SK-MEL-5 (cell line): ENCODE measurements at regions not wholly inside any gene's neighbourhood (a gene's known extent, or its start where the extent isn't known, plus 50 kb on each side); places are given as distances from the start of the nearest gene placed in this dataset.

Experiments
- DNase-seq: peaks from one replicate; pipeline ENCODE4 v3.0.0-alpha.2; 2016; ENCODE audit warnings: low read depth, low spot score
- in situ Hi-C: cut with HindIII; loops from 2 replicates; pipeline ENCODE4 v1.10.0; 2016; ENCODE audit warnings: low sequenced_read_pairs, high pct_unique_total_duplicates, low pct_unique_long_range_greater_than_20kb

GRCh38 chr6:28585335-28585734 is 59.7 kb downstream of the GPX5 start:
- in situ Hi-C loops, result no loop called here
- DNase-seq, result peak; percentile 29

DNA sequence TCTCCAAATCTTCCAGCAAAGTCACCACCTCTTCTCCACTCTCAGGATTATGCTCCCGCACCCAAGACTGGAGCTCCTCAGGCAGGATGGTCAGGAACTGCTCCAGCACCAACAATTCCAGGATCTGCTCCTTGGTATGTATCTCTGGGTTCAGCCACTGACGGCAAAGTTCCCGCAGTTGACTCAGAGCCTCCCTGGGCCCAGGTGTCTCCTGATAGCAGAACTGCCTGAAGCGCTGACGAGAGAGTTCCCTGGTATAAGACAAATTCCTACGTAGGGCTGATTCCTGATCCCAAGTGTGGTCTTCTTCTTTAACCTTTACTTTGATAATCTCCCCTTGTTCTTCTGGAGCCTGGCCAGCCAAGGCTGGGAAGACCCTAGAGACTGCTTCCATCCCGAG is 60.6 kb downstream of the GPX5 start:
- in situ Hi-C loops, result no loop called here
- no peak for DNase-seq

DNA sequence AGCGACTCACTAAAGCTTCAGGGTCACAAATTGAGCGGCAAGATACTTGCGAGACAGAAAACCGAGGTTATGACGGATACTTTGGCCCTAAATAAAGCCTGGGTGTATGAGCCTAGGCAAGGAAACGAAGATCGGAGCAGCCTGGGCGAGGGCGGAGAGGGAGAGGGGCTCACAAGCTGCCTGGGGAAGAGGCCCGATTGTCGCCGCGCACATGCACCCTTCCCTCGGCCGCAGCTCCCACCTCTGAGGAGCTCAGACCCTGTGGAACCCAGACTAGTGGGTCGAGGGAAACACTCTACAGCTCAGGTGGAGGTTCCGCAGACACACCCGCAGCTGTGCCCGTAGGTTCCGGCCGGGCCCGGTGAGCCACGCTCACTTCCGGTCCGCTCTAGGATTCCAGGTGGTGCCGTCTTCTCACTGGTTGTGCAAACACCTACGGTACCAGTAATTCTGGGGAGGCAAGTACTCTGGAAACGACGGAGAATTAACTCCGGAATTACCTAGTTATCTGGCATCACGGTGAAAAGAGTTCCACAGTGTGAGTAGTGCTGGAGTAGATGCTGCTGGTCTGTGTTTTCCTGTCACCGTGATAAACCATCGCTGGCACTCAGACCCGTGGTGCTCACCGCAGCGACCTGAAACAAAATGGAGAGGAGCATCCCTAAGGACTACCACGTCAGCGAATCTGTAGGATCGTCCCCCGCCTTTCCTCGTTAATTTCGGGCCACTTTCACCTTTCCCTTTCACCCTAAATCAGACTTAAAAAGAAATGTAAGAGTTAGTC is 61.5 kb downstream of the GPX5 start:
- DNase-seq, result no peak
- in situ Hi-C loops, result no loop called here

DNA sequence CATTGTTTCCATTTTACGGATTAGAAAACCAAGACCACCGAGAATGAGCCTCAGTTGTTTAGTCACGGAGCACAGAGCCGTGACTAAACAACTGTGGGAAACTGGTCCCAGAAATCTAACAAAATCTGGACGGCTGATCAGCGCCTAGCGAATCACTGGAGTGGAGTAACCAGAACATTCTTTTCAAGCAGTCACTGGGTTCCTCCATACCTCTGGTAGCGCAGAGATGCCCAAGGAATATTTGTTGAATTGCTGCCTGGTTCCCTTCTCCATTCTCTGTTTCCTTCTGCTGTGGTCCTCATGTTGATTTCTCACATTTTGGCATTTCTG is 62.0 kb downstream of the GPX5 start:
- in situ Hi-C loops, result no loop called here
- DNase-seq, result no peak

DNA sequence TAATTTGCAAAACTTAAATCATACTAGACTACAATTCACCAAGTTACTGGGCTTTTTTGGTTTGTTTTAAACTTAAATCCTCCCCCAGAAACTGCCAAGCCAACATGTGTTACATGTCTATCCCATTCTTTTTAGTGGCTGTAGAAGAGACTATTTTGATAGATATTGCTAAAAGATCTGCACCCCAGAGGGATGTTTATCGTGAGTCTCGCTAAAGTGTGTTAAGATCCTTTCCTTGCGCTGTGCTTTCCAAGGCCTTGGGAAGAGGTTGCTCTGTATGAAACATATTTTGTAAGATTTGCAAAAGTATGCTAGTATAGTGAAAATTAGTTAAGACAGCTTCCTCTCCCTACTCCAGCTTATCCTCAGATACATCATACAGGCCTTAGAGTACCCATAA is 63.0 kb downstream of the GPX5 start:
- in situ Hi-C loops, result no loop called here
- no peak for DNase-seq

DNA sequence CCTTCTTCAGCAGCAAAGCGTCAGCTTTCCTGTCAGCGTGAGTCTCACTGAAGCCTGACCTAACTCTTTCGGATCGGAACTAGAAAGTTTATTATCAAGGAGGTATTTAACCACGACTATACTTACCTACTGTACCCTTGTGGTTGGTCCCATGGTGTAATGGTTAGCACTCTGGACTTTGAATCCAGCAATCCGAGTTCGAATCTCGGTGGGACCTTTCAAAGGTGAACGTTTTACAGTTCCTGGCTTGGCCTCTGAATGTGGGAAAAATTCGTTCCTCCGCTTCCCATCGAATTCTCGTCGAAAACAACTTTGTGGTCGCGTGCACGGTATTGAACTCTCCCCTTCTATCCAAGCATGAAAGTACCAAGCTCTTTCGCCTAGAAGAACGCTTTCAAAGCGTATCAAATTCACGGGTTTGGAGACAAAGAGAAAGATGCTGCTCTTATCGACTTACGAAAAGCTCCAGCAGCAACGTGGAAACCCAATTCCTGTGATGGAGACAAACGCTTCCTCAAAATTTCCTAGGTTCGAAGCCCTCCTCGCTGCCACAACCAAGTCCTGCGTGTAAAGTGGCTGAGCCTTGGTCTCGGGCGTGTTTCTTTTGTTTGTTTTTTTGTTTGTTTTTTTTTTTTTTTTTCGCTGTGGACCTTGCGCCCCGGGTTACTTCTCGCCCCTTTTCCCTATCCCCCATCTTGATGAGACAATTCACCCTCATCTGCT is 63.7 kb downstream of the GPX5 start:
- DNase-seq, result peak; percentile 98
- in situ Hi-C loops, result no loop called here

DNA sequence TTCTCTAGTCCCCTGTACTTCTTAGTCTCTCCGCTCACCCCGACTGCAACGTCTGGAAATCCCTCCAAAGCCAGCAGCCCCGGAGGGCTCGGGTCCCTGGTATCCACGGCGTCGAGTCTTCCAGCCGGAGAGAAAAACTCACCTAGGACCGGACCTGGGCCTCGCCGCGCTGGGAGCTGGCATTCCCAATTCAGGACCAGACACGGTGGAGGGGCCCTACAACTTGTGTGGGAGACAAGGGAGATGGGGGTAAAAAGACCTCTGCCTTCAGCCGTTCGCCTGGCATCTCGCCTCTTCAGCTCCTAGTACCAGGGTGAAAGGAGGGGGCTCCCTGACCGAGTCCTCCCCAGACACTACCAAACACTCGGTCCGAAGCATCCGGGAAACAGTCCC is 64.3 kb downstream of the GPX5 start:
- in situ Hi-C loops, result no loop called here
- no peak for DNase-seq

- in situ Hi-C loops, result no loop called here
Measured at GRCh38 chr6:28597217-28597835, 71.6 kb downstream of the GPX5 start.

GRCh38 chr6:28597924-28598722 is 72.4 kb downstream of the GPX5 start:
- DNase-seq, result peak; percentile 72
- in situ Hi-C loops, result no loop called here

More at GRCh38 chr6:28597217-28597835, 71.6 kb downstream of the GPX5 start:
- peak; percentile 83 for DNase-seq

- DNase-seq, result peak; percentile 48
- in situ Hi-C loops, result no loop called here
Measured at GRCh38 chr6:28598757-28599686, 73.3 kb downstream of the GPX5 start.

- in situ Hi-C loops, result no loop called here
Measured at GRCh38 chr6:28600245-28600644, 74.6 kb downstream of the GPX5 start.

DNA sequence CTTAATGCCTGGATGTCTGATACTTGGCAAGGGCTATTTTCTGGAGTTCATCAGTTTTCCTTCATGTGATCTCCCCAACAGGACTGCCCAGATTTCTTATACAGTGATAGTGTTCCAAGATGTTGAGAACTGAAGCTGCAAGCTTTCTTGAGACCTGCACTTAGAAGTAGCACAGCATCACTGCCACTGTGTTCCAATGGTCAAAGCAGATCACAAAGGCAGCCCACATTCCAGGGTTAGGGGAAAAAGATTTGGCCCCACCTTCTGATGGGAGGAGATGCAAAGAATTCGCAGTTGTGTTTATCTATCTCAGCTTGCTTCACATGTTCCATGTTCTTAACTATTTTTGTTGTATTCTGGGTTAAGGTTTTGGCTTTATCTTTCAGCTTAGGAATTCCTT is 78.2 kb downstream of the GPX5 start:
- in situ Hi-C loops, result no loop called here
- no peak for DNase-seq

More at GRCh38 chr6:28600245-28600644, 74.6 kb downstream of the GPX5 start:
- DNase-seq, result no peak

- in situ Hi-C loops, result no loop called here
- peak; percentile 93 for DNase-seq
Measured at GRCh38 chr6:28606424-28607391, 81.0 kb downstream of the GPX5 start.

- in situ Hi-C loops, result no loop called here
- no peak for DNase-seq
Measured at GRCh38 chr6:28607990-28608389, 82.3 kb downstream of the GPX5 start.

GRCh38 chr6:28609672-28610071 is 84.0 kb downstream of the GPX5 start:
- no peak for DNase-seq
- in situ Hi-C loops, result no loop called here

DNA sequence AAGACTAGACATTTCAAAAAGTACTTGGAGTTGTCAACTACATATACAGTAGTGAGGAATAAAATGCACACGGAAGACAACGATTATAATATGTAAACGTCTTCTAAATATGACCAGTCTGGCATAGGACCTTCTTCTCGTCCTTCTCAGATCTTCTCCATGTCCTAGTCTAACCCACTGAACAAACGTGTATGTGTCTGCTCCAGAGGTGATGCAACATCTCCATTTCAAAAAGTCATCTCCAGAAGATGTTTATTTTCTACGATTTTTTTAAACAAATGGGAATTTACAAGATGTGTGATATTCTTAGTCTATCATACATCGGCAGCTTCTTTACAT is 89.9 kb downstream of the GPX5 start:
- in situ Hi-C loops, result no loop called here
- DNase-seq, result no peak
